NCI-H2081 (cell line): ENCODE measurements at regions not wholly inside any gene's neighbourhood (a gene's known extent, or its start where the extent isn't known, plus 50 kb on each side); places are given as distances from the start of the nearest gene placed in this dataset.
"Not testable (repeated sequence)": the region's sequence is repeated elsewhere in the genome, so short reads cannot be mapped to it uniquely, and the experiment has no call there.

ENCODE experiments used
- DNase-seq, 2 experiments: peaks; one replicate each; lab custom pipeline; 2025; lab: John Stamatoyannopoulos, UW

- DNase-seq, result no peak
These were observed 108.1 kb downstream of the ZFAND4 start for GRCh38 chr10:45564303-45564959.

GRCh38 chr10:45561952-45562351 lies 110.6 kb downstream of the ZFAND4 start:
- DNase-seq, result no peak

- no peak for DNase-seq
These were observed 112.3 kb downstream of the ZFAND4 start for GRCh38 chr10:45560262-45560661.

- no peak for DNase-seq
These were observed 114.1 kb downstream of the ZFAND4 start for GRCh38 chr10:45558425-45558824.

- DNase-seq, result no peak
These were observed 115.2 kb downstream of the ZFAND4 start for GRCh38 chr10:45557275-45557905.

- DNase-seq, result no peak
These were observed 116.8 kb downstream of the ZFAND4 start for GRCh38 chr10:45555795-45556194.

GRCh38 chr10:45555332-45555731 lies 117.2 kb downstream of the ZFAND4 start:
- DNase-seq, result not testable (repeated sequence)

GRCh38 chr10:45553613-45554012 lies 119.0 kb downstream of the ZFAND4 start:
- DNase-seq, result no peak

GRCh38 chr10:45553155-45553554 lies 119.4 kb downstream of the ZFAND4 start:
- no peak for DNase-seq

GRCh38 chr10:45552476-45552875 lies 120.1 kb downstream of the ZFAND4 start:
- no peak for DNase-seq

- DNase-seq, result no peak
These were observed 121.4 kb downstream of the ZFAND4 start for GRCh38 chr10:45550903-45551786.

GRCh38 chr10:45548068-45548467 lies 124.5 kb downstream of the ZFAND4 start:
- DNase-seq, result no peak

GRCh38 chr10:45547207-45547606 lies 125.4 kb downstream of the ZFAND4 start:
- no peak for DNase-seq

- no peak for DNase-seq
These were observed 127.4 kb downstream of the ZFAND4 start for GRCh38 chr10:45545150-45545549.

- DNase-seq, result no peak
These were observed 128.4 kb downstream of the ZFAND4 start for GRCh38 chr10:45544191-45544590.

- not testable (repeated sequence) for DNase-seq
These were observed 131.5 kb downstream of the ZFAND4 start for GRCh38 chr10:45541032-45541431.

GRCh38 chr10:45540589-45540988 lies 132.0 kb downstream of the ZFAND4 start:
- not testable (repeated sequence) for DNase-seq

- not testable (repeated sequence) for DNase-seq
These were observed 133.0 kb downstream of the ZFAND4 start for GRCh38 chr10:45539569-45539968.

- no peak for DNase-seq
These were observed 138.0 kb downstream of the ZFAND4 start for GRCh38 chr10:45534572-45534971.

- no peak for DNase-seq
These were observed 140.1 kb downstream of the ZFAND4 start for GRCh38 chr10:45532480-45532879.

- DNase-seq, result no peak
These were observed 146.2 kb downstream of the ZFAND4 start for GRCh38 chr10:45526309-45526905.

GRCh38 chr10:45520476-45520875 lies 146.5 kb downstream of the ALOX5 start:
- no peak for DNase-seq
